Neural crest cell (in vitro differentiated cells): ENCODE measurements at regions not wholly inside any gene's neighbourhood (a gene's known extent, or its start where the extent isn't known, plus 50 kb on each side); places are given as distances from the start of the nearest gene placed in this dataset.

Experiments
- DNase-seq: peaks from one replicate; pipeline ENCODE4 v3.0.0; 2021; ENCODE audit warnings: low read depth, mixed read lengths, low spot score
- H3K27ac Mint-ChIP-seq: one replicate; pipeline ENCODE4 v1.8.0; 2021; ENCODE audit warnings: mild to moderate bottlenecking, mixed read lengths; ENCODE audit not compliant: unreplicated experiment
- H3K27me3 Mint-ChIP-seq: 2 replicates; pipeline ENCODE4 v1.8.0; 2021; ENCODE audit warnings: low read depth, mild to moderate bottlenecking, mixed read lengths
- H3K36me3 Mint-ChIP-seq: 2 replicates; pipeline ENCODE4 v1.8.0; 2021; ENCODE audit warnings: low read depth, mild to moderate bottlenecking, mixed read lengths
- H3K4me1 Mint-ChIP-seq: 2 replicates; pipeline ENCODE4 v1.8.0; 2021; ENCODE audit warnings: mixed read lengths
- H3K4me3 Mint-ChIP-seq: one replicate; pipeline ENCODE4 v1.8.0; 2021; ENCODE audit warnings: mild to moderate bottlenecking, mixed read lengths
- H3K9me3 Mint-ChIP-seq: 2 replicates; pipeline ENCODE4 v1.8.0; 2021; ENCODE audit warnings: mixed read lengths
- CTCF ChIP-seq: fragments of 200-600 bp; sonication (generic); conservative IDR thresholded peaks from 2 replicates; pipeline ENCODE4 v1.5.0; 2021; ENCODE audit warnings: antibody characterized with exemption, mild to moderate bottlenecking

GRCh38 chr1:218568962-218569550, 223.9 kb downstream of the TGFB2 start:
- H3K27ac Mint-ChIP-seq, result no peak overlapping the region

GRCh38 chr1:218570456-218570855, 225.3 kb downstream of the TGFB2 start:
- H3K27me3 Mint-ChIP-seq, result no peaks in the 10 kb centered on the region
- H3K4me1 Mint-ChIP-seq, result peaks cover 4% of the 10 kb centered on the region
- no peak for TF ChIP-seq CTCF
- H3K9me3 Mint-ChIP-seq, result peaks cover 2% of the 10 kb centered on the region
- H3K4me3 Mint-ChIP-seq, result no peak overlapping the region
- no peaks in the 10 kb centered on the region for H3K36me3 Mint-ChIP-seq
- H3K27ac Mint-ChIP-seq, result no peak overlapping the region
- no peak for DNase-seq

More at GRCh38 chr1:218568962-218569550, 223.9 kb downstream of the TGFB2 start:
- no peak for DNase-seq
- Mint-ChIP-seq H3K9me3 (no peaks in the 10 kb centered on the region), H3K4me1 (peaks cover 6% of the 10 kb centered on the region), H3K27me3 (no peaks in the 10 kb centered on the region), H3K36me3 (no peaks in the 10 kb centered on the region), H3K4me3 (no peak overlapping the region)
- no peak for TF ChIP-seq CTCF

- no peak overlapping the region for H3K27ac Mint-ChIP-seq
- no peak for DNase-seq
- no peaks in the 10 kb centered on the region for H3K27me3 Mint-ChIP-seq
- peaks cover 2% of the 10 kb centered on the region for H3K9me3 Mint-ChIP-seq
- no peaks in the 10 kb centered on the region for H3K36me3 Mint-ChIP-seq
- H3K4me3 Mint-ChIP-seq, result no peak overlapping the region
- no peaks in the 10 kb centered on the region for H3K4me1 Mint-ChIP-seq
- TF ChIP-seq CTCF, result no peak
Measured at GRCh38 chr1:218571491-218571890, 226.4 kb downstream of the TGFB2 start.

GRCh38 chr1:218572050-218572449, 226.9 kb downstream of the TGFB2 start:
- DNase-seq, result no peak
- Mint-ChIP-seq H3K9me3 (peaks cover 2% of the 10 kb centered on the region), H3K4me3 (no peak overlapping the region)

GRCh38 chr1:218573925-218574324, 228.8 kb downstream of the TGFB2 start:
- Mint-ChIP-seq H3K4me3 (no peak overlapping the region), H3K27me3 (no peaks in the 10 kb centered on the region), H3K4me1 (no peaks in the 10 kb centered on the region), H3K9me3 (peaks cover 2% of the 10 kb centered on the region), H3K27ac (no peak overlapping the region), H3K36me3 (no peaks in the 10 kb centered on the region)
- TF ChIP-seq CTCF, result no peak
- DNase-seq, result no peak

More at GRCh38 chr1:218572050-218572449, 226.9 kb downstream of the TGFB2 start:
- no peaks in the 10 kb centered on the region for H3K27me3 Mint-ChIP-seq
- H3K27ac Mint-ChIP-seq, result no peak overlapping the region
- H3K4me1 Mint-ChIP-seq, result no peaks in the 10 kb centered on the region
- no peaks in the 10 kb centered on the region for H3K36me3 Mint-ChIP-seq
- no peak for TF ChIP-seq CTCF
